ENCODE measurements at regions not wholly inside any gene's neighbourhood (a gene's known extent, or its start where the extent isn't known, plus 50 kb on each side); places are given as distances from the start of the nearest gene placed in this dataset.

GRCh38 chrX:82528525-82528924 is 979.6 kb upstream of the POU3F4 start:
- TF ChIP-seq SP1 (IDR thresholded peaks at IDR 0.05) (no peak), TARDBP (IDR thresholded peaks at IDR 0.05) (no peak), NFRKB (IDR thresholded peaks at IDR 0.05) (no peak), HDGF (IDR thresholded peaks at IDR 0.05; ENCODE audit: borderline replicate concordance) (no peak)
